GM12874 (cell line): ENCODE measurements at regions not wholly inside any gene's neighbourhood (a gene's known extent, or its start where the extent isn't known, plus 50 kb on each side); places are given as distances from the start of the nearest gene placed in this dataset.

Experiments
- CTCF ChIP-seq: IDR thresholded peaks from 2 replicates; pipeline ENCODE4 v1.5.1; 2011; ENCODE audit warnings: low read depth, mild to moderate bottlenecking, control low read depth, low read length, moderate library complexity; ENCODE audit not compliant: insufficient read depth

- no peak for TF ChIP-seq CTCF
Measured at GRCh38 chr1:58200437-58200836, 346.1 kb downstream of the OMA1 start.

- TF ChIP-seq CTCF, result no peak
Measured at GRCh38 chr1:58197811-58198210, 348.7 kb downstream of the OMA1 start.

GRCh38 chr1:58190267-58190988 is 356.1 kb downstream of the OMA1 start:
- no peak for TF ChIP-seq CTCF

DNA sequence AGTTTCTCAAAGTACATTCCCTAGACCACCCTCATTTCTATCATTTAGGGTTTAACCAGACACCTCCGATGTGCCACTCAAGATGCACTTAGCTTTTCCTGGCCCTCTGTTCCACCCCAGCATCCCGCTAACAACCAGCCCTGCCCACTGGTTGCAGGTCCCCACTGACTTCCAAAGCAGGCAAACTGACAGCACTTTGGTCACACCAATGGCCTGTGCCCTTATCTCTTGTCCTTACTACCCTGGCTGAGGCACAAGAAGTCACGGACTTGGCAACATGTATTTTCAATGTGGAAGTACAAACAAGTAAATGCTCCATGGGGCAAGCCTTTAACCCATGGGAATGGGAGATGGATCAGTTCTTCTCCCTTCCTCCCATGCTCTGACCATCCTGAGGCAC is 357.1 kb downstream of the OMA1 start:
- no peak for TF ChIP-seq CTCF

GRCh38 chr1:58183286-58183685 is 363.2 kb downstream of the OMA1 start:
- TF ChIP-seq CTCF, result no peak

DNA sequence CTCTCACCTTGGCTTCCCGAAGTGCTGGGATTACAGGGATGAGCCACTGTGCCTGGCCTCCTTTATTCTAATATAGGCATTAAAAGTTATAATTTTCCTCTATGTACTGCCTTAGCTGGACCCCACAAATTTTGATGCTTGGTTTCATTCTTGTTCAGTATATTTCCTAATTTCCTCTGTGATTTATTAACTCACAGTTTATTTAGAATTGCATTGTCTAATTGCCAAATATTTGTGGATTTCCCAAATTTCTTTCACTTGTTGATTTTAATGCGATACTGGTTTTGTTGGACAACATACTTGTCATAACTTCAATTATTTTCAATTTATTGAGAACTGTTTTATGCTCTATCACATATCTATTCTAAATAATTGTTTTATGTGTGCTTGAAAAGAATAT is 366.0 kb downstream of the OMA1 start:
- TF ChIP-seq CTCF, result no peak

DNA sequence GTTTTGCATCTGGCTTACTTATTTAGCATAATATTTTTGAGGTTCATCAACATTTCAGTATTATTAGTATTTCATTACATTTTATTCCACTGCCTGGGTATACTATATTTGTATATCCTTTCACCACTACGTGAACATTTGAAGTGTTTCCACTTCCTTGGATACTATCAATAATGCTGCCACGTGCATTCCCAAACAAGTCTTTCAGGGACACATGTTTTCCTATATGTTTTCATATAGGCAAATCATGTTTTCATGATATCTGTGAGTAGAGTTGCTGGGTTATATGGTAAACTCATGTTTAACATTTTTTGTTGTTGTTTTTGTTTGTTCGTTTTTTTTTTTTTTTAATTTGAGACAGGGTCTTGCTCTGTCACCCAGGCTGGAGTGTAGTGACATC is 380.1 kb downstream of the OMA1 start:
- TF ChIP-seq CTCF, result no peak
